HG02759 (cell line): ENCODE measurements at regions not wholly inside any gene's neighbourhood (a gene's known extent, or its start where the extent isn't known, plus 50 kb on each side); places are given as distances from the start of the nearest gene placed in this dataset.
"Not testable (repeated sequence)": the region's sequence is repeated elsewhere in the genome, so short reads cannot be mapped to it uniquely, and the experiment has no call there.

Experiments
- ATAC-seq: cut with Tn5 transposase; IDR thresholded peaks from one replicate; pipeline ENCODE4 v1.9.1; 2021; ENCODE audit warnings: mild to moderate bottlenecking, moderate library complexity; ENCODE audit not compliant: unreplicated experiment

GRCh38 chr2:34875091-34875745 lies 1276.1 kb upstream of the FAM98A start:
- ATAC-seq: no peak

DNA sequence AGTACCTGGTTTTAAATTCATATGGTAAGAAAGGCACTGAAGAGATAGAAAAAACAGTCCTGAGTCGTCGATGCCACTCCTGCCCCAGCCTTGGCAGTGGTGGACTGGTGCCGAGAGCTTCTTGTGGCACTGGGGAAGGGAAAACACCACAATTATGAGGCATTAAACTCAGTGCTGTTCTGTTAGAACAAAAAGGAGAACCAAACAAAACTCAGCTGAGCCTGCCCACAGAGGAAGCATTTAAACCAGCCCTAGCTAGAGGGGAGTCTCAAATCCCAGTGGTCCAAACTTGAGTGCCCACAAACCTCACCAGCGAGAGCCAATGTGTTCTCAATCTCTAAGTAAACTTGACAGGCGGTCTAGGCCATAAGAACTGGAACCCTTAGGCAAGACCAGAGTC lies 1254.5 kb upstream of the FAM98A start:
- ATAC-seq: no peak

- no peak for ATAC-seq
Observed at GRCh38 chr2:34851804-34852203, 1252.7 kb upstream of the FAM98A start.

DNA sequence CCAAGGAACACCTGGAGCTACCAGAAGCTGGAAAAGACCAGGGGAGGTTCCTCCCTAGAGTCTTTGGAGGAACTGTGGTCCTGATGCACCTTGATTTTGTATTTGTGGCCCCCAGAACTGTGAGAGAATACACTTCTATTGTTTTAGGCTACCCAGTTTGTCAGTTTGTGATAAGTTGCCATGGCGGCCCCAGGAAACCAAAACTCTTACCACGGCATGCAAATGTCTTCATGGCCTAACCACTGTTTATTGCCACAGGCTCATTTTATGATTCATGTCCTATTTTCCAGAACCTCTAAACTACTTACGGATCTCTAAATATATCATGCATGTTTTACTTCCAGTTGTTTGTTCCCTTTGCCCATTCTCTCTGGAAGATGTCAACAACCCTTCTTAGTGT lies 1250.7 kb upstream of the FAM98A start:
- ATAC-seq: no peak

DNA sequence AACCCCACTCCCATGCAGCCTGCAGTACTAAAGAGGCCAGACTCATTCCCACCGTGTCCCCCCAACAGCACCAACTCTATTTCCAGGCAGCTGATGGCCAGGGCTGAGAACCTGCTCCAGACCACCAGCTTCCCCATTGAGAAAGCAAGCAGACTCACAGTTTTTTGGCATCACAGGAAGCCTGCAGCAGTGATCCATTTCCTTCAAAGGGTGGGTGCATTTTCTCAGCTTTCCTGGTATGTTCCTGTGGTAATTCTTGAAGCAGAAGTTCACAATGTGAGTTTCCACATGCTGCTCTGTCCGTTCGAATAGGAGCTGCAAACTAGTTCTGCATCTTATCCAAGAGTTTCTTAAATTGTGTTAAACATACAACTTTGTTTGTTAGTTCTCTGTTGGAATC lies 1249.6 kb upstream of the FAM98A start:
- no peak for ATAC-seq

- ATAC-seq: no peak
Observed at GRCh38 chr2:34848132-34848531, 1249.0 kb upstream of the FAM98A start.

DNA sequence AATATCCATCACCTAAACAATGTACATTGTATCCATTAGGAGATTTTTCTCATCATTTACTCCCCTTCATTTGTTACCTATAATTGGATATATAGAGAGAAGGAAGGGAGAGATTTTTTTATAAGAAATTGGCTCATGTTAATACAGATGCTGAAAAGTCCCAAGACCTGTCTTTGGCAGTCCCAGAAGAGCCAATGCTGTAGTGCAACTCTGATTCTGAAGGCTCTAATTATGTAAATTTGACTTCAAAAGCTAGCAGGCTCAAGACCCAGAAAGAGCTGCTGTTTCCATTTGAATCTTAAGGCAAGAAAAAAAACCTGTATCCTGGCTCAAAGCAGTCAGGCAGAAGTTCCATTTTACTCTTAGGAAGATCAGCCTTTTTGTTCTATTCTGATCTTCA lies 1245.5 kb upstream of the FAM98A start:
- ATAC-seq: no peak

DNA sequence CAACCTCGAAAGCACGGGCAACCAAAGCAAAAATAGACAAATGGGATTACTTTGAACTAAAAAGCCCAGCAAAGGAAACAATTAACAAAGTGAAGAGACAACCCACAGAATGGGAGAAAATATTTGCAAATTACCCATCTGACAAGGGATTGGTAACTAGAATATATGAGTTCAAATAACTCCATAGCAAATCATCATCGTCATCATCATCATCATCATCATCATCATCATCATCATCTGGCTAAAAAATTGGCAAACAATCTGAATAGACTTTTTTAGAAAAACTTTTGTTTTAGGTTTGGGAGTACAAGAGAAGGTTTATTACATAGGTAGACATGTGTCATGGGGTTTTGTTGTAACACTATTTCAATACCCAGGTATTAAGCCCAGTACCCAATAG lies 1239.3 kb upstream of the FAM98A start:
- ATAC-seq: no peak

GRCh38 chr2:34836361-34836760 lies 1237.3 kb upstream of the FAM98A start:
- ATAC-seq: no peak

DNA sequence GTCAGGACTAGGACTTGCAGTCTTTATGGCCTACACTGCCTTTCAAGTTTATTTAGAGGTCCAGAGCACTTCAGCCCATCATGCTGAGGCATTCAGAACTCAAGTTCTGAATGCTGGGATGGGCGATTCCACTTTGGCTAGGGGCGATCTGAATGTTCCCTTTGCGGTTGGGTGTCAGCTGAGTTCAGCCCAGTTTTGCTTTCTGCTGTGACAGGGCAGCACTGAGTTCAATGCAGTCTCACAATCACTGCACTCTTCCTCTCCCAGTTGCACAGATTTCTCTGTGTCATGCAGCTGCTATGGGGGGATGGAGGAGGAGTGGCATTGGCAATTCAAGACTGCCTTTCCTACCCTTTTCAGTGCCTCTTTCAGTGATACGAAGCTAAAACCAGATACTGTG lies 1232.0 kb upstream of the FAM98A start:
- ATAC-seq: no peak

- ATAC-seq: no peak
Observed at GRCh38 chr2:34828481-34828880, 1229.4 kb upstream of the FAM98A start.

GRCh38 chr2:34827398-34827797 lies 1228.3 kb upstream of the FAM98A start:
- ATAC-seq: no peak

GRCh38 chr2:34825686-34826085 lies 1226.6 kb upstream of the FAM98A start:
- no peak for ATAC-seq

- no peak for ATAC-seq
Observed at GRCh38 chr2:34822616-34823015, 1223.5 kb upstream of the FAM98A start.

- ATAC-seq: no peak
Observed at GRCh38 chr2:34815052-34815741, 1216.1 kb upstream of the FAM98A start.

- ATAC-seq: no peak
Observed at GRCh38 chr2:34810456-34810855, 1211.4 kb upstream of the FAM98A start.

- no peak for ATAC-seq
Observed at GRCh38 chr2:34808426-34808825, 1209.3 kb upstream of the FAM98A start.

DNA sequence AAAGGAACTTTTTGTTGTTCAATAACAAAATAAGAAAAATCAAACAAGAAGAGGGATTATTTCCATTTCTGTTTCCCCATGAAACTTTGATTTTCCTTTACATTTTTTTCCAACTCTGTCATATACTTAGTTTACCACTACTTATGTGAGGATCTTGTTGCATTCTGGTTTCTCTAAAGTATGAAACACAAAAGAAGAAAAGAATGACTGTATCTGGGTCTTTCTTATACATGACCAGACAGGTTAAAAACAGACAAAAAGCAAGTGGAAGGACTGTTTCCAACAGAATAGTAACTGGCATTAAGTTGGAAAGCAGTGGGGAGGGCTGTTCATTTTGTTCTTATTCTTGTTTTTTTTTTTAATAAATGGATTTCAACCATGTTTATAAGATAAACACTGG lies 1207.8 kb upstream of the FAM98A start:
- no peak for ATAC-seq

DNA sequence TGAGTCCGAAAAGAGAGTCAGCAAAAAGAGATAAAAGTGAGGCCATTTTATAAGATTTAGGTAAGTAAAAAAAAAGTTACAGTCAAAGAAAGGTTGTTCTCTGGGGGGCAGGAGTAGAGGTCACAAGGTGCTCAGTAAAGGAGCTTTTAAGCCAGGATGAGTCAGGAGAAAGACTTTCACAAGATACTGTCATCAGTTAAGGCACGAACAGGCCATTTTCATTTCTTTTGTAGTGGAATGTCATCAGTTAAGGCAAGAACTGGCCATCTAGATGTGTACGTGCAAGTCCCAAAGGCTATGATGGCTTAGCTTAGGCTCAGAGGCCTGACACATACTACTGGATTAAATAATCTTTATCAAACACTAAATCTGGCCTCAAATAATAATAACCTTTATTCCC lies 1207.3 kb upstream of the FAM98A start:
- no peak for ATAC-seq

DNA sequence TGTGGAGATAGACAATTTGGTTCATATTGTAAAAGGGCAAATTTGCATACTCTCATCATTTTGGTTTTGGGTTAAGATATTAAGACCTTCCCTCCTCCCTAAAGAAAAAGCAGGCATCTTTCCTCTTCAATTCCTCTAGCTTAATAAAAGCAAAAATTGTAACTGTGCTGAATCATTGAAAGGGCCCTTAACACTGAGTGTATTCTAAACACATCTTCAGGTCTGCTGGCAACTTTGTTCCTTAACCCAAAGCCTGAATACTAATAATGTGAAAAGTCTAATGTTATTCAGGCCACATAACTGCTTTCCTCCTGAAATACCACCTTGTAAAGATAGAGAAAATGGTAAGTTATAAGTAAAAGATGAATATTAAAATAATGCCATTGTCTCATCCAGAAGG lies 1200.5 kb upstream of the FAM98A start:
- ATAC-seq: no peak

GRCh38 chr2:34795586-34795985 lies 1196.5 kb upstream of the FAM98A start:
- not testable (repeated sequence) for ATAC-seq

GRCh38 chr2:34789169-34789568 lies 1190.1 kb upstream of the FAM98A start:
- no peak for ATAC-seq

DNA sequence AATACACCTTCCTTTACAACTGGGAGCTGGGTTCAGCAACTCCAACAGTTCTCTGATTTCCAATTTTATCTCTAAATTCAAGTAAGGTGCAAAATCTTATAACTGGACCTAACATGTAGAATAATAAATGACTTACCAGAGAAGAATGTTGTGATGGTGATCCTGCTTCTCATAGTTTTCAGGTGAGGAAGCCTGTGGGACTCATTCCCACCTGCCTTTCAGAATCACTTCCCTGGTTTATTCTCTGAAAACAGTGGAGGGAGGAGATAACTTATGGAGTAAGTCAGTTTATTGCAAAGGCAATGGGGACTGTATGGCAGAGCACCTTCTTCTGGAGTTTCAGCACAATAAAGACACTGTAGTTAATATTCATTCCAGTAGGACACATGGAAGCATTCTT lies 1188.2 kb upstream of the FAM98A start:
- no peak for ATAC-seq
